ENCODE measurements at regions not wholly inside any gene's neighbourhood (a gene's known extent, or its start where the extent isn't known, plus 50 kb on each side); places are given as distances from the start of the nearest gene placed in this dataset.

DNA sequence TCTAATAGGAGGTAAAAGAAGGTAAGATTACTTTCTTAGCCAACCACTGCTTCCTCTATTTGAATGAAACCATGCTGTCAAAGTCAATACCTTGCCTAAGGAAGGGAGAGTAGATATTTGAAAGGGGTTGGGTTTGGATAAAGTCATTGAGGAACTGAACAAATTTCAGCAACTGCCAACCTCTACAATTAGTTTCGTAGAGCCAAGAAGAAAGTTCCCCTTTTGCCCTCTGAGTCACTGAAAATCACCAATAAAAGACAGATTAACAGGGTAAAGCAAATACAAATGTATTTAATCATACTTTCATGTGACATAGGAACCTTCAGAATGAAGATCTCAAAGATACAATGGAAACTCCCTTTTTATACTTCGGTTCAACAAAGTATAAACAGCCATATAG, 615.7 kb downstream of the GABRG2 start:
- TF ChIP-seq HDGF (IDR thresholded peaks at IDR 0.05; ENCODE audit: borderline replicate concordance): no peak
- TF ChIP-seq ZNF384 (IDR thresholded peaks at IDR 0.05): no peak
- no peak for TF ChIP-seq FOXM1 (IDR thresholded peaks at IDR 0.05; ENCODE audit: borderline replicate concordance)
- TF ChIP-seq, protein P1, sequence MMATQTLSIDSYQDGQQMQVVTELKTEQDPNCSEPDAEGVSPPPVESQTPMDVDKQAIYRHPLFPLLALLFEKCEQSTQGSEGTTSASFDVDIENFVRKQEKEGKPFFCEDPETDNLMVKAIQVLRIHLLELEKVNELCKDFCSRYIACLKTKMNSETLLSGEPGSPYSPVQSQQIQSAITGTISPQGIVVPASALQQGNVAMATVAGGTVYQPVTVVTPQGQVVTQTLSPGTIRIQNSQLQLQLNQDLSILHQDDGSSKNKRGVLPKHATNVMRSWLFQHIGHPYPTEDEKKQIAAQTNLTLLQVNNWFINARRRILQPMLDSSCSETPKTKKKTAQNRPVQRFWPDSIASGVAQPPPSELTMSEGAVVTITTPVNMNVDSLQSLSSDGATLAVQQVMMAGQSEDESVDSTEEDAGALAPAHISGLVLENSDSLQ (IDR thresholded peaks at IDR 0.05): no peak
- TF ChIP-seq FOXA1 (IDR thresholded peaks at IDR 0.05): no peak
- TF ChIP-seq ELF4 (IDR thresholded peaks at IDR 0.05): no peak
- TF ChIP-seq SP1 (IDR thresholded peaks at IDR 0.05): no peak
- TF ChIP-seq SUZ12 (IDR thresholded peaks at IDR 0.05): no peak
- no peak for TF ChIP-seq NFRKB (IDR thresholded peaks at IDR 0.05)
- no peak for TF ChIP-seq FOXK2 (IDR thresholded peaks at IDR 0.05)
- no peak for TF ChIP-seq BHLHE40 (IDR thresholded peaks at IDR 0.05; ENCODE audit: borderline replicate concordance)
- TF ChIP-seq TARDBP (IDR thresholded peaks at IDR 0.05): no peak

All from HEK293T (cell line).